T-helper 17 cell (primary cell): ENCODE measurements at regions not wholly inside any gene's neighbourhood (a gene's known extent, or its start where the extent isn't known, plus 50 kb on each side); places are given as distances from the start of the nearest gene placed in this dataset.
"Not testable (repeated sequence)": the region's sequence is repeated elsewhere in the genome, so short reads cannot be mapped to it uniquely, and the experiment has no call there.

Source experiments
- ATAC-seq: fragments of 150-1000 bp; cut with Tn5 transposase; 2 replicates; pipeline ENCODE4 v1.10.0; 2021; ENCODE audit warnings: mild to moderate bottlenecking, moderate library complexity
- DNase-seq, 3 donors: peaks; one replicate each; pipeline versions ENCODE4 v3.0.0 to v3.0.0-alpha.2; 2020 to 2021
- H3K9me3 ChIP-seq: one replicate; pipeline ENCODE4 v1.7.0; 2013; ENCODE audit warnings: low read length, mild to moderate bottlenecking; ENCODE audit not compliant: control insufficient read depth, poor library complexity, severe bottlenecking
- H3K27ac Mint-ChIP-seq: one replicate; pipeline ENCODE4 v1.8.0; 2022; ENCODE audit warnings: mild to moderate bottlenecking, moderate library complexity, mixed read lengths
- H3K27me3 Mint-ChIP-seq: one replicate; pipeline ENCODE4 v1.8.0; 2022; ENCODE audit warnings: mixed read lengths
- H3K36me3 Mint-ChIP-seq: one replicate; pipeline ENCODE4 v1.8.0; 2022; ENCODE audit warnings: low read depth, mixed read lengths
- H3K4me1 Mint-ChIP-seq: one replicate; pipeline ENCODE4 v1.8.0; 2022; ENCODE audit warnings: mild to moderate bottlenecking, mixed read lengths
- H3K4me3 Mint-ChIP-seq: one replicate; pipeline ENCODE4 v1.8.0; 2022; ENCODE audit warnings: mild to moderate bottlenecking, moderate library complexity, mixed read lengths

DNA sequence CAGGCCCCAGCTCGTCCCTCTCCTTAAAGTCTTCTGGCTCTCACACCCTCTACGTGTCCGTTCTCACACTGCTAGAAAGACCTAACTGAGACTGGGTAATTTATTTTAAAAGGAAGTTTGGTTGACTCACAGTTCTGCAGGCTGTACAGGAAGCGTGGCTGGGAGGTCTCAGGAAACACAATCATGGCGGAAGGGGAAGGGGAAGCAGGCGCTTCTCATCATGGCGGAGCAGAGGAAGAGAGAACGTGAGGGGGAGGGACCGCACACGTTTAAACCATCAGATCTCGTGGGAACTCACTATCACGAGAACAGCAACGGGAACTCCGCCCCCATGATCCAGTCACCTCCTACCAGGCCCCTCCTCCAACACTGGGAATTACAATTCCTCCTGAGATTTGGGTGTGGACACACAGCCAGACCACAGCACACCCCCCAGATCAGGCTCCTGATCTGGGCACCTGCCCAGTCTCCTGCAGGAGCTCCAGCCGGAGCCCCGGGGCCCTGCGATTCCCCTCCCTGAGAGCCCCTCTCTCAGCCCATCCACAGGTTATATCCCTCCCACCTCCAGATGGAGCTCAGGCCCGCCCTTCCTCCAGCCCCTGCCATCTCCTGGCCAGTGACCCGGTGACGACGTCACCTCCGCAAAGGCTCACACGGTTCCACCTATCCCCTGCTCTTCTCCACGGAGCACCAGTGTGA is 170.2 kb downstream of the BRD1 start:
- Mint-ChIP-seq H3K4me1 (peaks cover 19% of the 10 kb centered on the region), H3K36me3 (peaks cover 6% of the 10 kb centered on the region), H3K27me3 (no peaks in the 10 kb centered on the region), H3K4me3 (peak overlapping the region; percentile 96), H3K27ac (peak overlapping the region; percentile 78)
- ATAC-seq (peak; percentile 90), DNase-seq (peak; percentile 38 to 49 (median 39))
- H3K9me3 ChIP-seq = no peaks in the 10 kb centered on the region

- H3K9me3 ChIP-seq, H3K27me3 Mint-ChIP-seq, H3K36me3 Mint-ChIP-seq: not testable (repeated sequence)
- Mint-ChIP-seq H3K4me3 (peak overlapping the region; percentile 96), H3K4me1 (peaks cover 21% of the 10 kb centered on the region), H3K27ac (peak overlapping the region; percentile 78)
- DNase-seq (peak in 1 of 3 donors; percentile 27), ATAC-seq (peak; percentile 79)
These were observed 170.8 kb downstream of the BRD1 start for GRCh38 chr22:49656883-49657274.

- Mint-ChIP-seq H3K4me3 (peak overlapping the region; percentile 96), H3K36me3 (peaks cover 6% of the 10 kb centered on the region), H3K4me1 (peaks cover 21% of the 10 kb centered on the region), H3K27ac (no peak overlapping the region), H3K27me3 (no peaks in the 10 kb centered on the region)
- no peak for ATAC-seq
- H3K9me3 ChIP-seq = no peaks in the 10 kb centered on the region
- no peak for DNase-seq
These were observed 171.3 kb downstream of the BRD1 start for GRCh38 chr22:49656291-49656851.

DNA sequence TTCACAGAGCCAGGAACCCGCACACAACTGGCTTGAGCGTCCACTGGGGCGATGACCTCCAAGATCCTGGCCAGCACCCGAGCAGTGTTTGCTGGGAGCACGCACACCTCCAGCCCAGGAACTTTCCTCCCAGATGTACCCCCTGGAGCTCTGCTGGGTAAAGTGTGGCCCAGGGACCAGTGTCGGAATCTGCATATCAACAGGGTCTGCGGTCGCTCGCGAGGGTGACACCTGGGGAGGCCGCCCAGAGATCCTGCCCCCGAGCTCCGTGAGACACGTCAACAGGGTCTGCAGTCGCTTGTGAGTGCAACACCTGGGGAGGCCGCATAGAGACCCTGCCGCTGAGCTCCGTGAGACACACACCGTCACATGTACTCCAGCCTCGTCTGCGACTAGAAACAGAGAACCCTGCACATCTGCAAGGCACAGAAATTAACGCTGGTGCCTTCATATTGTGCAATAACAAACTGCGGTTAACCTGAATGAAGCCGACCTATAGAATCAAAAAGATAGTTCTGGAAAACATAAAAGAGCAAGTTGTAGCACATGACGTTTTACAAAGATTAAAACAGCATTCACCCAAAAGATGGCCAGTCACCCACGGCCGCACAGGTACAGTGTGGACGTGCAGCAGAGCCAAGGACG is 172.4 kb downstream of the BRD1 start:
- ATAC-seq = no peak
- DNase-seq = no peak
- Mint-ChIP-seq H3K36me3 (peaks cover 6% of the 10 kb centered on the region), H3K27me3 (no peaks in the 10 kb centered on the region), H3K4me1 (peaks cover 21% of the 10 kb centered on the region), H3K4me3 (peak overlapping the region; percentile 96), H3K27ac (no peak overlapping the region)
- H3K9me3 ChIP-seq = no peaks in the 10 kb centered on the region

DNA sequence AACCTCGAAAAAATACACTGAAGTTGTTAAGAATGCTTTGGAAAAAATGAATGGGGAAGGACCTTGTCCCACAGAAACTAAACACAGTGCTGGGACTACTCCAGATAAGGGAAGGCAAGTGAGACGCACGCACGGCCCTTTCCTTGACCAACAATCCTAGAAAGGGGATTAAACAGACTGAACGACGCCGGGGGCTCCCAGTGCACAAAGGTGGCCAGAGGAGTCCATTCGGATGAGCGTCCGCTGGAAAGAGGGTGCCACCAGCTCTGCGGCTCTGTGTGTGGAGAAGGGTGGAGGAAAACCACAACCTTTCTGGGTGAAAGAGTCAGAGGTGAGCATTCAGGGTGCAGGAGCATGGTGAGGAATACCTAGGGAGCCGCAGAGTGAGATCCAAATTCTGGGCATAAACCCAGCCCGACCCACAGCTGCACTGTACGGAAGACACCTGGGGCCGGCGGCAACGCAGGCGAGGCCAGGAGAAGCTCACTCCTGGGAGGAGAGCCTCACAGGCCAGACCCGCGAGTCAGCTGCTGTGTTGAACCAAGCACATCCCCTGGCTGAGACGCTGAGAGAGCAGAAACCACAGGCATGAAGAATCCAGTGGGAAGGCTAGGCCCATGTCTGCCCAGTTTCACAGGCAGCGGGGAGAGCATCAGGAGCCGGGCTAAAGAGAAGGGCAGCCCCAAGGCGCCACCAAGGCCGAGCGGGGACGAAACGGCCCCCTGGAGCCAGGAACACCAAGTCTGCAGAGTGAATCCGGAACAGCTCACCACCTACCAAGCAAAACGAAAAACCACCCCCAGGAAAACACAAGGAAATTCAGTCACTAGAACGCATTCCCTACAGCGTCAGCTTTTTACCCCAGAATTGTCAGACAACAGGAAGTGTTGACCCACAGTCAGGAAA is 177.1 kb downstream of the BRD1 start:
- H3K36me3 Mint-ChIP-seq = peaks cover 3% of the 10 kb centered on the region
- H3K27me3 Mint-ChIP-seq = no peaks in the 10 kb centered on the region
- peaks cover 19% of the 10 kb centered on the region for H3K4me1 Mint-ChIP-seq
- ATAC-seq = no peak
- H3K27ac Mint-ChIP-seq = no peak overlapping the region
- DNase-seq = no peak
- H3K4me3 Mint-ChIP-seq = no peak overlapping the region
- H3K9me3 ChIP-seq = no peaks in the 10 kb centered on the region

GRCh38 chr22:49649166-49650068 is 178.3 kb downstream of the BRD1 start:
- peak overlapping the region; percentile 65 for H3K27ac Mint-ChIP-seq
- peaks cover 4% of the 10 kb centered on the region for H3K36me3 Mint-ChIP-seq
- no peaks in the 10 kb centered on the region for H3K9me3 ChIP-seq
- no peaks in the 10 kb centered on the region for H3K27me3 Mint-ChIP-seq
- DNase-seq (no peak), ATAC-seq (no peak)
- H3K4me1 Mint-ChIP-seq = peaks cover 14% of the 10 kb centered on the region
- no peak overlapping the region for H3K4me3 Mint-ChIP-seq

GRCh38 chr22:49648053-49648452 is 179.6 kb downstream of the BRD1 start:
- peaks cover 14% of the 10 kb centered on the region for H3K4me1 Mint-ChIP-seq
- no peak for DNase-seq
- H3K36me3 Mint-ChIP-seq = peaks cover 4% of the 10 kb centered on the region
- no peak overlapping the region for H3K4me3 Mint-ChIP-seq
- no peak overlapping the region for H3K27ac Mint-ChIP-seq
- no peaks in the 10 kb centered on the region for H3K27me3 Mint-ChIP-seq
- ATAC-seq = no peak
- no peaks in the 10 kb centered on the region for H3K9me3 ChIP-seq

GRCh38 chr22:49647627-49648026 is 180.0 kb downstream of the BRD1 start:
- Mint-ChIP-seq H3K4me3 (no peak overlapping the region), H3K4me1 (peaks cover 14% of the 10 kb centered on the region), H3K36me3 (peaks cover 4% of the 10 kb centered on the region), H3K27ac (no peak overlapping the region), H3K27me3 (no peaks in the 10 kb centered on the region)
- H3K9me3 ChIP-seq = no peaks in the 10 kb centered on the region
- DNase-seq = no peak
- no peak for ATAC-seq

- peaks cover 4% of the 10 kb centered on the region for H3K36me3 Mint-ChIP-seq
- ATAC-seq = no peak
- no peak overlapping the region for H3K4me3 Mint-ChIP-seq
- peaks cover 12% of the 10 kb centered on the region for H3K4me1 Mint-ChIP-seq
- no peak overlapping the region for H3K27ac Mint-ChIP-seq
- DNase-seq = no peak
- H3K27me3 Mint-ChIP-seq = no peaks in the 10 kb centered on the region
- no peaks in the 10 kb centered on the region for H3K9me3 ChIP-seq
These were observed 180.8 kb downstream of the BRD1 start for GRCh38 chr22:49646876-49647275.

- Mint-ChIP-seq H3K36me3 (peaks cover 4% of the 10 kb centered on the region), H3K4me1 (peaks cover 18% of the 10 kb centered on the region), H3K27ac (no peak overlapping the region), H3K4me3 (no peak overlapping the region), H3K27me3 (no peaks in the 10 kb centered on the region)
- H3K9me3 ChIP-seq = no peaks in the 10 kb centered on the region
- no peak for DNase-seq
- no peak for ATAC-seq
These were observed 181.7 kb downstream of the BRD1 start for GRCh38 chr22:49645791-49646550.

- peaks cover 4% of the 10 kb centered on the region for H3K36me3 Mint-ChIP-seq
- peaks cover 19% of the 10 kb centered on the region for H3K4me1 Mint-ChIP-seq
- no peak for ATAC-seq
- H3K27ac Mint-ChIP-seq = no peak overlapping the region
- DNase-seq = no peak
- no peak overlapping the region for H3K4me3 Mint-ChIP-seq
- H3K9me3 ChIP-seq = no peaks in the 10 kb centered on the region
- H3K27me3 Mint-ChIP-seq = no peaks in the 10 kb centered on the region
These were observed 182.4 kb downstream of the BRD1 start for GRCh38 chr22:49645257-49645656.

- H3K27ac Mint-ChIP-seq = no peak overlapping the region
- peak overlapping the region; percentile 49 for H3K4me3 Mint-ChIP-seq
- H3K36me3 Mint-ChIP-seq = peaks cover 4% of the 10 kb centered on the region
- peaks cover 15% of the 10 kb centered on the region for H3K4me1 Mint-ChIP-seq
- H3K27me3 Mint-ChIP-seq = no peaks in the 10 kb centered on the region
- DNase-seq (no peak), ATAC-seq (no peak)
- no peaks in the 10 kb centered on the region for H3K9me3 ChIP-seq
These were observed 183.7 kb downstream of the BRD1 start for GRCh38 chr22:49643998-49644397.
